GM18498 (cell line): ENCODE measurements at regions not wholly inside any gene's neighbourhood (a gene's known extent, or its start where the extent isn't known, plus 50 kb on each side); places are given as distances from the start of the nearest gene placed in this dataset.
A peak's percentile ranks its signal among the peaks of the same experiment; 100 is the strongest.
"Not testable (repeated sequence)": the region's sequence is repeated elsewhere in the genome, so short reads cannot be mapped to it uniquely, and the experiment has no call there.

Source experiments
- ATAC-seq: cut with Tn5 transposase; IDR thresholded peaks from one replicate; pipeline ENCODE4 v1.9.1; 2021; ENCODE audit warnings: mild to moderate bottlenecking, moderate library complexity; ENCODE audit not compliant: unreplicated experiment

DNA sequence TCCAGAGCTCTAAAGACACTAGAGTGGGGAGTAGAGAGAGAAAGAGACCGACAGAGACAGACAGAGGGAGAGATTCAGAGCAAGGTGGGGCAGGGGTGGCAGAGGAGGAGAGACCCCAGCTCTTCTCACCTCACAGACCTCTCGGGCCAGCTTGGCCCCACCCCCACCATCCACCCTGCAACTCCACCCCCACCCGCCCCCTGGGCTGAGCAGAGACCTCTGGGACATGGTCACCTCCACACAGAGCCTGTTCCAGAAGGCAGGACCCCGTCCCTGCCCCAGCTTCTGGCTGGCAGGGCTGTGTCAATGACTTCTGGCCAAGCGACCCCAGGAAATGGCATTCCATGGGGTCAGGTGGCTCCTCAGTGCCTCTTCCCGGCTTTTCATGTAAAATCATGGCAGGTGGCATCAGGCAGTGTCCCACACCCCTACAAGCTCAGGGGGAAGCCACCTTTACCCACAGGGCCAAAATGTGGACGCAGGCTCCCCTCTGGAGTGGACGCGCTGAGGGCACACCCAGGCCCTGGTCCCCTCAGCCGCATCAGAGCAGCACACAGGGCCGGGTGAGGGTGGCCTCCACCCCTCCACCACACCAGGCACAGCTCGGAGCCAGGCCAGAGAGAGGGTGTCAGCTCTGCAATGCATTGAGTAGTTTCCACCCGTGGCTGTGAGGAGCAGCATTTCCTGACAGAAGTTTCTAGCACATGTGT, 131.2 kb upstream of the LPCAT1 start:
- no peak for ATAC-seq

DNA sequence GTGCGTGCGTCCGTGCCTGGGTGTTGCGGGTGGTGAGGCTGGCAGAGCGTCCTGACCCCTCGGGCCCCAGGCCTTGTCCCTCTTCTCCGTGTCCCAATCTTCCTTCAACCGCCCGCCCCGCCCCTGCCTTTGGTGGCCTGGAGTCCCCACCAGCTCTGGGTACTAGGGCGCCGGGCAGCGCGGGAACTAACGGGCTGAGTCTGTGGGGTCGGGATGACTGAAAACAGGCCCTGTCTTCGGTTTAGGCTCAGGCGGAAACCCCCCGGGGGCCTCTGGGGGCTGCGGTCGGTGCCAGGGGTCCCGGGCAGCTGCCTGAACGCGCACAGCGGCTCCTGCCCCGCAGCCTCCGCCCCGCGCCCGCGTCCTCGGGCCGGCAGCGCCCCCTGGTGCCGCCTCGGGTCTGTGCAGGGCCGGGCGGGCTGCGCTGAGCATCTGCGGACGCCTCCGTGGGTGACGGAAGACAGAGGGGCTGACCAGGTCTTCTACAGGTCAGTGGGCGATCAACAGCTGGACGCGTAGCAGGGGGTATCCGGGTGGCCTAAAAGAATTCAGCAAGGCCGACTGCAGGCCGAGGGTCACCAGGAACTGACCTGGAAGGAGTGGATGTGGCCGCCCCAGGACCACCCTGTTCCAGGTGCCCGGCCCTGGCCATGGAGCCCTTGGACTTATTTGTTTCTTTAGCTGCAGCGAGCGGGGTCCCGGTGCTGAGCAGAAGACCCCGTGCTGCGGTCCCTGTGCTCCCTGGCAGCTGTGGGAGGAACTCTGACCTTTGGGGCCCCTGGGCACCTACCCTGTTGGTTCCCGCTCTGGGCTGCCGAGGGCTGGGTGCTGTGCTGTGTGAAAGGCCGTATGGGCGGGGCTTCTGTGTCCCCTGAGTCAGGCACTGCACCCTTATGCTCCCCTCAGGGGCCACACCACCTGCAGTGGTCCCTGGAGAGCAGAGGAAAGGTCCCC, 130.2 kb upstream of the LPCAT1 start:
- ATAC-seq, result peak; percentile 84

DNA sequence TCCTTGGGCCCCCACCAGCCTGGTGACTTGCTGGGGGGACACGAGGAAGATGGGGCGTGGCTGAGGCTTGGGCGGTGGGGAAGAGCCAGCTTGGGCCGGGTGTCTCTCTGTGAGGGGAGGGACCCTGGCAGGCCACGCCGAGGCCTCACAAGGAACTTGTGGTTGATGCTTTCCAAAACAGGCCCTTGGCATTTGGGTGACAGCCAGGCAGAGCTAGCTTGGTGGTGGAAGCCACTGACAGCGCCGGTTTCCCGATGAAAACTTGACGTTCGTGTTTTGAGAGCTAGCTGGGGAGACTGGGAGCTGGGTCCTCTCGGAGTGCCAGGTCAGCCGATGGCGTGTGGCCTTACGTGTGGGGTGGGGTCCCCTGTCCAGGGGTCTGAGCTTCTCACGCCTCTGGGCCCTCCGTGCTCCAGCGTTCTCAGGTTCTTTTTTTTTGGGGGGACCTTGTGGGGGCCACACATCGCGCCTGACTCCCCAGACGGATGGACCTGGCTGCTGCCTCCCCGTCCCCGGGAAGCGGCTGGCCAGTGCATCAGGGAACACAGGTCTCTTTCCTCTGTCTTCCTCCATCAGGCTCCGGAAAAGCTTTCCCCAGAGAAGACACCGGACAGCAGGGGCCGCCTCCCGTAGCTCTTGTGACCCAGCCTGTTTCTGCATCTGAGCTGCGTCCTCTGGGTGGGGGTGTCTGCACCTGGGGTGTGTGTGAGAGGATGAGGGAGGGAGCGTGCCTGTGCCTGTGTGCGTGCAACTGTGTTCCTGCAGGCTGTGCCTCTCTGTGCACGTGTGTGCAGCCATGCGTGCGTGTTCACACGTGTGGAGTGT, 129.3 kb upstream of the LPCAT1 start:
- peak; percentile 44 for ATAC-seq

DNA sequence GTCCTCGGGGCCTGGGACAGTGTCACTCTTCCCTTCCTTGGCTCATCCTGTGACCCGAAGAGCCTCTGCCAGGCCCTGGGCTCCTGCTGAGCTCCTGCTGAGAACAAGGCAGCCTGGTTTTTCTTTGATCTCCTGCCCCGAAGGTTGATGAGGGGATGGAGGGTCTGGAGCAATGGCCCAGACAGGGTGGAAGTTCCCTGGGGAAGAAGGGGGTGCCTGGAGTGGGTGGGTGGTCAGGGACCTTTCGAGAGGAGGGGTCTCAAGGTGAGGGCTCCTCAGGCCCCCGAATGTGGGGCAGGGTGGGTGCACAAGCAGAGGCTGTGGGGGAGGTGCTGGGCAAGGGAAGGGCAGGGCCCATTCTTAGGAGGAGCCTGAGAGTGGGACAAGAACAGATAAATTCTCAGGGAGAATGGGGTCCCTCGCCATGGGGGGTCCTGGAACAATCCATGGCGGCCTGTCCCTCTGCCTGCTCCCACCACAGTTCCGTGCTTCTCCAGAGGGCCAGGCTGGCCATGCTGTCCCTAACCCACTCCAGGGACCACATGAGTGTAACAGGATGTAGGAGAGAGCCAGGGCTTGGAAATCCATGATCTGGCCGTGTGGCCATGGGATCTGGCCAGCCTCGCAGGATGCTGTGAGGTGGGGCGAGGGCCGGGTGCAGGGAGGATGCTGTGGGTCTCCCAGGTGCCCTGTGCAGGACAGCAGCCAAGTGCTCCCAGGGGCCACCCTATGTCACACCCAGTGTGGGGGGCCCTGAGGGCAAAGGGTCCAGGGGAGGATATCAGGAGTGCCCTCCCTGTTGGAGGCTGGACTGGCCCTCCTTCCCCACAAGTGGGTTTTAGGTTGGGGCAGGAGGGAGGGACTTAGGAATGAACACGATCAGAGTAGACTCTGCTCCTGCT, 128.5 kb upstream of the LPCAT1 start:
- ATAC-seq, result no peak

DNA sequence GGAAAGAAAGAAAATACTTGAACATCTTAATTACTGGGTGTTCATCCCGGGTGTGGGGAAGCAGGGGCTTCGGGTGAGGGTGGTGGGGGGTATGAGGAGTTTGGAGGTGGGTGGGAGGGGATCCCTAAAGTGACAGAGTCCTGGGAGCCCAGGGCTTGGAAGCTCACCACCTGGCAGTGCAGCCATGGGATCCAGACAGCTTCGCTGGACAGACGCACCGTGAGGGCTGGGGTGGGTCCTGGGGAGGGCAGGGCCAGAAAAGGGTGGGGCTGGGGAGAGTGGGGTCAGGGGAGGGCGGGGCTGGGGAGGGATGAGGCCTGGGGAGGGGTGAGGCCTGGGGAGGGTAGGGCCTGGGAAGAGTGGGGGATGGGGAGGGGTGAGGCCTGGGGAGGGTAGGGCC, 127.5 kb upstream of the LPCAT1 start:
- no peak for ATAC-seq

- ATAC-seq, result no peak
Measured at GRCh38 chr5:1649554-1649953, 125.8 kb upstream of the LPCAT1 start.

GRCh38 chr5:1648806-1649205, 125.0 kb upstream of the LPCAT1 start:
- no peak for ATAC-seq

DNA sequence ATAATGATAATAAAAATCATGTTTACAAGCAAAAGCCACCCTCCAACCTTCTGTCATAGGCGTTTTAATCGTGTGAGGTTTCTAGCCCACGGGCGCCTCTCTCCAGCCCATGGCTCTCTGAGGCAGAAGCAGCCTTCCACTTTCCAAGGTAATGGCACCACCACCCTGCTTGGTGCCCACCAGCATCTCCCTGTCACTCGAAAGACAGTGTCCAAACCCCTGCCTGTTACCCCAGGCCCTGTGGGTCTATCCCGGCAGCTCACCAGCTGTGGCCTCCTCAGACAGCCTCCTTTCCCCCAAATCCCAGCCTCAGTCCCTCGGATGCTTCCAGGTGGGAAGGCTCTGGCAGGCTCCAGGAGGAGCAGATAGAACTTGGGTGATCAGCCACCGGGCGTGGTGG, 123.8 kb upstream of the LPCAT1 start:
- no peak for ATAC-seq

DNA sequence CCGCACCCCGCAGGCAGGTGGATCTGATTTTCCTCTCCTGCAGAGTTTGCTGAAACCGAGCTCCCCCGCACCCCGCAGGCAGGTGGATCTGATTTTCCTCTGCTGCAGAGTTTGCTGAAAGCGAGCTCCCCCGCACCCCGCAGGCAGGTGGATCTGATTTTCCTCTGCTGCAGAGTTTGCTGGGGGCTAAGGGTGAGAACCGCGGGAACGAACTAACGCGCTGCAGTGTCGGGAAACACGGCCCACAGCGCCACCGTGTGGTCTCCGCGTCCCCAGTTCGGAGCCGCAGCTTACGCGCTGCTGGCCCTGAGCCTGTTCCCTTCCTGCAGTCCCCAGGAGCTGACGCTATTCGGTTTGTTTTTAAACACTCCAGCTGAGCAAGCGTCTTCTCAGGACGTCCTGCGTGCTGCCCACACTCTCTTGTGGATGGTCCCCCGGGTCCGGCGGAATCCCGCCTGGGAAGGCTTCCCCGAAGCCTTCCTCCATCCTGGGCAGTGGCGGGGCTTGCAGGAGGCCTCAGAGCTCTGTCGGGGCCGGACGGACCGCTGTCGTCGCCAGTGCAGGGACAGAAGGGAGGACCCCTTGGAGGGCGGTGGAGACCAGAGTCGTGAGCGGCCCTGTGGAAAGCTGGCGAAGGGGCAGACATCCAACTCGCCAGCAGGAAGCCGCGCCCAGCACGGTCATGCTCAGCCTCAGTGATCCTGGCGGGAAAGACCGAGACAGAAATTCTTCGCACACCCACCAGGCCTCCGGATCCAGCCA, 121.2 kb upstream of the LPCAT1 start:
- ATAC-seq, result peak; percentile 84

GRCh38 chr5:1644393-1644809, 120.6 kb upstream of the LPCAT1 start:
- ATAC-seq, result not testable (repeated sequence)

DNA sequence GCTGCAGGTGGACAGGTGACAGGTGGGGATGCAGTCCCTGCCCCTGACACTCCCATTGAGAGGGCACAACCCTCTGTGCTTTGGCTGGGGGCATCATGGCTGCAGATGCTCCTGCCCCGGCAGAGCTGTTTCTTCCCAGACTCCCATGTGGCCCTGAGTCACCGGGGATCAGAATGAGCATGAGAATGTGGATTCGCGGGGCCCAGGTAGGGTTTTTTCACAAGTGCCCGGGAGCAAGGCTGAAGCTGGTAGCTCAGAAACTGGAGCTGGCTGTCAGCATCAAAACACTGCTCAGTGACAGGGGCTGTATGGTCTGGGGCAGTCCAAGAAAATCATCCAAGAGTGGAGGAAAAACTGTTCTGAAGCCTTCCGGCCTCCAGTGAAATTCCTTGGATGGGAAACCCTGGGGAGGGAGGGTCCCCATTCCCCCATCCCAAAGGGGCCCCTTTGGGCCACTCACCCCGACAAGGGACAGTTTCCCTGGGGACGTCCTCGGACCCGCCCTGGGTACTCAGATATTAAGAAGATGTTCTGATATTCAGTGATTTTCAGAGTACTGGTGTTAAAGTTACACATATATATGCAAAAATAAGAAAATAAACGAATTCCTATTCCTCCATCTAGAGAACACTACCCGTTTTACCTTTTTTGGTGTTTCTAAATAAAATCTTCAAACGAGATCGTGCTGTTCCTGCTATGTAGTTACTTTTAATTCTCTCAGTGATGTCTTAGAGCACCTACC, 120.1 kb upstream of the LPCAT1 start:
- no peak for ATAC-seq

DNA sequence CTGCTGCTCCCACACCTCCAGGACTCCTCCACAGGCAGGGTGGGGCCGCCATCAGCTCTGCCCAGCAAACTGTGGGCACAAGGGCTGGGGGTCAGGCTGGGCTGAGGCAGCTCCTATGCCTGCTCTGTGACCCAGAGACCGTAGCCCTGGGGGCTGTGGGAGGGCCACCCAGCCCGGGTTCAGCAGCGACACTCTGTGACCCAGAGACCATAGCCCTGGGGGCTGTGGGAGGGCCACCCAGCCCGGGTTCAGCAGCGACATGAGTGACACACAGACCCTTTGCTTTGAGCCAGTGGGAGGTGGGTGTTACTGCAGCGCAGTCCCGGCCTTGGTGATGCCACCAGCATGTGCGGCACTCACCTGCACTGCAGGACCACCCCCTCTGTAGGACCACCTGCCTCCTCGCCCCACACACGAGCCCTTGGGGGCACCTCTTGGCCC, 118.9 kb upstream of the LPCAT1 start:
- ATAC-seq, result no peak

- no peak for ATAC-seq
Measured at GRCh38 chr5:1642221-1642620, 118.5 kb upstream of the LPCAT1 start.

GRCh38 chr5:1641560-1642166, 117.9 kb upstream of the LPCAT1 start:
- peak; percentile 79 for ATAC-seq

DNA sequence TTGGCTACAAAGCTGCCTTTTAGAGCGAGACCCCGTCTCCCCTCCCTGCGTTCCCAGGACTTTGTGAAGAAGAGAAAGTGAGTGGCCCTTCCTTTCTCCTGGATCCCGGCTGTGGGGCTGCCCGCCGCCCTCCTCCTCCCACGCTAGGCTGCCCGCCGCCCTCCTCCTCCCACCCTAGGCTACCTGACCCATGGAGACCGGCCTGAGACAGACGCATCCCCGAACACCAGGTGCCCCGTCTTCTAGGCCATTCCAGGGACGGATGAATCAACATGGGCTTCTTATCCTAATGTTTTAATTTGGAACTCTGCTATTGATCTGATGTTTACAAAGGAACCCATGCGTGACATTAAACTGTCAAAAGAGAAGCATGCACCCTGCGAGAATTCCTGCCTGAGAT, 117.3 kb upstream of the LPCAT1 start:
- no peak for ATAC-seq

GRCh38 chr5:1640421-1640881, 116.7 kb upstream of the LPCAT1 start:
- no peak for ATAC-seq

GRCh38 chr5:1639757-1640156, 116.0 kb upstream of the LPCAT1 start:
- ATAC-seq, result no peak
